NB4 (cell line): ENCODE measurements at regions not wholly inside any gene's neighbourhood (a gene's known extent, or its start where the extent isn't known, plus 50 kb on each side); places are given as distances from the start of the nearest gene placed in this dataset.

Experiments used
- MAX ChIP-seq: IDR thresholded peaks from 2 replicates; pipeline ENCODE4 v1.6.1; 2011; ENCODE audit warnings: low read depth, low read length
- POLR2A ChIP-seq: IDR thresholded peaks from 2 replicates; pipeline ENCODE4 v1.6.1; 2011; ENCODE audit warnings: mild to moderate bottlenecking; ENCODE audit not compliant: insufficient read length; ENCODE audit errors: extremely low read depth
- TF ChIP-seq, protein P1 (sequence below): IDR thresholded peaks from one replicate; pipeline ENCODE4 v1.5.1; 2012; ENCODE audit warnings: low read depth, low read length

- TF ChIP-seq, protein P1, sequence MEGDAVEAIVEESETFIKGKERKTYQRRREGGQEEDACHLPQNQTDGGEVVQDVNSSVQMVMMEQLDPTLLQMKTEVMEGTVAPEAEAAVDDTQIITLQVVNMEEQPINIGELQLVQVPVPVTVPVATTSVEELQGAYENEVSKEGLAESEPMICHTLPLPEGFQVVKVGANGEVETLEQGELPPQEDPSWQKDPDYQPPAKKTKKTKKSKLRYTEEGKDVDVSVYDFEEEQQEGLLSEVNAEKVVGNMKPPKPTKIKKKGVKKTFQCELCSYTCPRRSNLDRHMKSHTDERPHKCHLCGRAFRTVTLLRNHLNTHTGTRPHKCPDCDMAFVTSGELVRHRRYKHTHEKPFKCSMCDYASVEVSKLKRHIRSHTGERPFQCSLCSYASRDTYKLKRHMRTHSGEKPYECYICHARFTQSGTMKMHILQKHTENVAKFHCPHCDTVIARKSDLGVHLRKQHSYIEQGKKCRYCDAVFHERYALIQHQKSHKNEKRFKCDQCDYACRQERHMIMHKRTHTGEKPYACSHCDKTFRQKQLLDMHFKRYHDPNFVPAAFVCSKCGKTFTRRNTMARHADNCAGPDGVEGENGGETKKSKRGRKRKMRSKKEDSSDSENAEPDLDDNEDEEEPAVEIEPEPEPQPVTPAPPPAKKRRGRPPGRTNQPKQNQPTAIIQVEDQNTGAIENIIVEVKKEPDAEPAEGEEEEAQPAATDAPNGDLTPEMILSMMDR = no peak
- TF ChIP-seq POLR2A = no peak
- TF ChIP-seq MAX = no peak
Measured at GRCh38 chr10:28841625-28842024, 164.3 kb downstream of the BAMBI start.
